K562 (cell line): ENCODE measurements at regions not wholly inside any gene's neighbourhood (a gene's known extent, or its start where the extent isn't known, plus 50 kb on each side); places are given as distances from the start of the nearest gene placed in this dataset.

Experiments used
- ATAC-seq: fragments of 200-7000 bp; cut with Tn5 transposase; 3 replicates; pipeline ENCODE4 v1.9.1; 2020; ENCODE audit warnings: moderate library complexity
- BruUV-seq: library from RNA; stranded (reverse); fragments of 400-500 nt; replicated peaks from 2 replicates; lab custom pipeline; 2021; lab: Mats Ljungman, UMichigan
- CTCF ChIA-PET: fragments of 300-600 bp; formaldehyde crosslinking; extraction: SDS; loops from one replicate; lab custom pipeline; 2021; ENCODE audit warnings: low intra/inter-chr PET ratio; lab: Yijun Ruan, JAX
- POLR2A ChIA-PET: fragments of 300-600, 350-650 bp; sonication (Branson Sonifier 250); formaldehyde crosslinking; extraction: SDS; loops from one replicate; lab custom pipeline; 2021; ENCODE audit warnings: antibody characterized with exemption, inconsistent platforms; lab: Yijun Ruan, JAX
- DNase-seq, 4 experiments: peaks; one replicate each; pipeline versions ENCODE4 v3.0.0 to v3.0.0-alpha.2; 2011 to 2018; ENCODE audit warnings: low spot score in 3 of 4, mixed read lengths in 3 of 4; ENCODE audit errors: extremely low read depth in 1 of 4
- FAIRE-seq: peaks from 2 replicates; lab custom pipeline; 2011; peaks lifted over from hg19 to GRCh38; lab: Jason Lieb, UNC
- H2AFZ ChIP-seq: 2 replicates; pipeline ENCODE4 v1.6.0; 2011; ENCODE audit warnings: low read depth, low read length, control low read depth, inconsistent platforms
- H3K27ac ChIP-seq: fragments of 200-600 bp; 3 replicates; pipeline ENCODE4 v1.8.0; 2011; ENCODE audit warnings: low read depth, mild to moderate bottlenecking, control low read depth, inconsistent platforms, low read length, moderate library complexity, mixed read lengths; ENCODE audit errors: extremely low read depth
- H3K27me3 ChIP-seq, 2 experiments: fragments of 300-600 bp in 1 of 2; 2 replicates in 1 of 2; 3 replicates in 1 of 2; pipeline versions ENCODE4 v1.6.0 to v1.8.0; 2011; ENCODE audit warnings: inconsistent platforms in 2 of 2, low read length in 2 of 2, mild to moderate bottlenecking in 1 of 2, mixed read lengths in 1 of 2, moderate library complexity in 1 of 2; ENCODE audit not compliant: control insufficient read depth in 2 of 2, insufficient read depth in 2 of 2
- H3K36me3 ChIP-seq: fragments of 300-600 bp; 3 replicates; pipeline ENCODE4 v1.8.0; 2011; ENCODE audit warnings: mild to moderate bottlenecking, low read length, inconsistent platforms; ENCODE audit not compliant: control insufficient read depth, insufficient read depth
- H3K4me1 ChIP-seq, 2 experiments: fragments of 200-600 bp in 1 of 2; replicated peaks in 1 of 2; 2 replicates in 1 of 2; 3 replicates in 1 of 2; pipeline versions ENCODE4 v1.5.1 to v1.8.0; 2011; ENCODE audit warnings: inconsistent platforms in 2 of 2, low read length in 2 of 2, mild to moderate bottlenecking in 1 of 2, mixed read lengths in 1 of 2, moderate library complexity in 1 of 2; ENCODE audit not compliant: control insufficient read depth in 2 of 2, insufficient read depth in 2 of 2
- H3K4me2 ChIP-seq: 2 replicates; pipeline ENCODE4 v1.6.1; 2011; ENCODE audit warnings: low read length, control low read depth, inconsistent platforms, mixed read lengths; ENCODE audit not compliant: insufficient read depth
- H3K4me3 ChIP-seq: fragments of 200-600 bp; sonication (generic), shearing (Covaris generic); 2 replicates; pipeline ENCODE4 v1.5.1; 2016; ENCODE audit warnings: control low read depth, inconsistent platforms
- H3K79me2 ChIP-seq: fragments of 200-600 bp; 3 replicates; pipeline ENCODE4 v1.8.0; 2011; ENCODE audit warnings: low read length, inconsistent platforms; ENCODE audit not compliant: control insufficient read depth, insufficient read depth
- H3K9ac ChIP-seq, 2 experiments: 2 replicates each; pipeline versions ENCODE4 v1.6.0 to v1.6.1; 2011; ENCODE audit warnings: low read depth in 2 of 2, low read length in 2 of 2, control low read depth in 1 of 2, inconsistent platforms in 1 of 2, mild to moderate bottlenecking in 1 of 2, mixed read lengths in 1 of 2; ENCODE audit not compliant: insufficient read depth in 1 of 2
- H3K9me1 ChIP-seq: one replicate; pipeline ENCODE4 v1.6.0; 2011; ENCODE audit warnings: inconsistent platforms, mild to moderate bottlenecking, low read length, moderate library complexity; ENCODE audit not compliant: control insufficient read depth, insufficient read depth
- H3K9me3 ChIP-seq: replicated peaks from 2 replicates; pipeline ENCODE4 v1.5.1; 2011; ENCODE audit warnings: low read depth, low read length, inconsistent platforms; ENCODE audit not compliant: control insufficient read depth, insufficient read depth
- H4K20me1 ChIP-seq: replicated peaks from 2 replicates; pipeline ENCODE4 v1.6.1; 2011; ENCODE audit warnings: low read length, inconsistent platforms, mixed read lengths; ENCODE audit not compliant: control insufficient read depth, insufficient read depth
- FOXP4 ChIP-seq: sonication (generic); formaldehyde crosslinking; IDR thresholded peaks from 2 replicates; pipeline ENCODE4 v1.8.0; 2022; ENCODE audit warnings: mild to moderate bottlenecking, missing genetic modification reagents, borderline replicate concordance
- TFAP4 ChIP-seq: sonication (generic); formaldehyde crosslinking; IDR thresholded peaks from 2 replicates; pipeline ENCODE4 v1.8.0; 2022; ENCODE audit warnings: missing genetic modification reagents, mild to moderate bottlenecking, moderate library complexity, borderline replicate concordance
- WGBS: fragments of 100-300 bp; shearing (Covaris generic); methylation state at CpG from one replicate; pipeline ENCODE4 v1.1.6; 2016; ENCODE audit warnings: low coverage, mixed read lengths; ENCODE audit not compliant: insufficient coverage; ENCODE audit errors: missing lambda C conversion rate; 5-methylcytosine and 5-hydroxymethylcytosine counted together
- in situ Hi-C: fragments of 300-500 bp; cut with MboI; formaldehyde crosslinking; loops from 4 replicates; pipeline ENCODE4 v1.15.0; 2018; ENCODE audit warnings: inconsistent platforms, mixed read lengths
- intact Hi-C: fragments of 100-400 bp; cut with micrococcal nuclease; formaldehyde crosslinking; loops from 2 replicates; pipeline ENCODE4 v1.14.2; 2022

- no TSS peak for BruUV-seq
Observed at GRCh38 chr2:165011199-165011598, 55.9 kb upstream of the SLC38A11 start.

More at GRCh38 chr2:165011199-165011598, 55.9 kb upstream of the SLC38A11 start:
- intact Hi-C loops (no loop called here), in situ Hi-C loops (no loop called here)
- CTCF ChIA-PET, result no interaction called here
- WGBS, result 3% methylated on average over 2 of the region's 2 CpGs
- no peak overlapping the region for H2AFZ ChIP-seq
- no peak for DNase-seq
- H3K27me3 ChIP-seq, result no peaks in the 10 kb centered on the region
- no peaks in the 10 kb centered on the region for H3K9me1 ChIP-seq
- no peaks in the 10 kb centered on the region for H3K4me1 ChIP-seq
- H3K79me2 ChIP-seq, result no peaks in the 10 kb centered on the region
- no peak overlapping the region for H3K27ac ChIP-seq
- no peak overlapping the region for H3K4me2 ChIP-seq
- POLR2A ChIA-PET, result interaction anchor here (0.7 kb wide), 1 partner anchor 26 kb away, joined by 3 read pairs; no protein-coding TSS in a partner anchor
- no peak overlapping the region for H3K9ac ChIP-seq
- no peak for TF ChIP-seq TFAP4 (CRISPR knock-in tag)
- TF ChIP-seq FOXP4 (CRISPR knock-in tag), result no peak
- H4K20me1 ChIP-seq, result no peaks in the 10 kb centered on the region
- no peaks in the 10 kb centered on the region for H3K36me3 ChIP-seq
- H3K9me3 ChIP-seq, result no peaks in the 10 kb centered on the region
- no peak for FAIRE-seq
- no peak overlapping the region for H3K4me3 ChIP-seq
- ATAC-seq, result no peak
